HFF-Myc (cell line): ENCODE measurements at regions not wholly inside any gene's neighbourhood (a gene's known extent, or its start where the extent isn't known, plus 50 kb on each side); places are given as distances from the start of the nearest gene placed in this dataset.

Experiments used
- DNase-seq: peaks from one replicate; pipeline ENCODE4 v3.0.0-alpha.2; 2011; ENCODE audit warnings: low read depth; ENCODE audit errors: extremely low read depth
- H3K4me3 ChIP-seq: replicated peaks from 2 replicates; pipeline ENCODE4 v1.5.1; 2011; ENCODE audit warnings: low read depth, mild to moderate bottlenecking, control low read depth, low read length
- CTCF ChIP-seq: IDR thresholded peaks from 2 replicates; pipeline ENCODE4 v1.5.1; 2012; ENCODE audit warnings: mild to moderate bottlenecking, low read depth, low read length, control low read depth; ENCODE audit errors: missing control alignments

DNA sequence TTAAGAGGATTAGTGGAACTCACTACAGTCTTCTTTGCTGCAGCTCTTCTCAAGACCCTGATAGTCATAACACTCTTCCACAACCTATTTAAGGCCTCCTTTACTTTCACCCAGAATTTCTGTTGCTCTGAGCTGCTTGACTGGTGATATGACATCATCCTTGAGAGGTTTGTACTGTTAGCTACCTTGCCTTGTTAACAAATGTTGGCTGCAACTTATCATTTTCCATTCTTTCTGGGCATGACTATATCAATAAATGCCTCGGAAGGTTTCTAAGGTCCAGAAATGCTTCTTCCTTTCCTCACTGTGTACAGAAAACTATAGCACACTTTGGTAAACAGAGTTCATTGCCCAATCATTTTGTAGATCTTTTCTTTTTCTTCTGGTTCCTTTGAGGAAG, 1292.2 kb upstream of the TMPRSS15 start:
- no peak for TF ChIP-seq CTCF
- H3K4me3 ChIP-seq, result no peak overlapping the region
- DNase-seq, result no peak

- DNase-seq, result no peak
- no peak overlapping the region for H3K4me3 ChIP-seq
- TF ChIP-seq CTCF, result no peak
Measured at GRCh38 chr21:19700476-19700875, 1296.9 kb upstream of the TMPRSS15 start.

DNA sequence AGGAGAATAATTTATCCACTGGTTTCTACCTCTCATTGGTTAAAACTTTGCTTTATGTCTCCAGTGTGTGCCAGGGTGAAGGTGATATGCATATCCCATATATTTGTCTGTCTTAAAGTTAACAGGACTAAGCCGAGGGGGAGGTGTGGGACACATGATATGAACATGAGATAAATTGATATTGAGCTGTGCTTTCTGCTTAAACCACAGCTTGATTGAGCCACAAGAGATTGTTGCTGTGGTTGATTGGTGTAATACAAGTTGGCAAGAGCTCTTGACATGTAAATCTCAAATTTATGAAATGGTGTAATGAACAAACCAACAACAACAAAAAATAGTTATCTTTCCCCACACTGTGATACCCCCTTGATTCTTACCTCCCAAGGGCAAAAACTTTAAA, 1295.5 kb upstream of the NCAM2 start:
- DNase-seq, result no peak
- TF ChIP-seq CTCF, result no peak
- H3K4me3 ChIP-seq, result no peak overlapping the region

- TF ChIP-seq CTCF, result no peak
- no peak for DNase-seq
Measured at GRCh38 chr21:19704832-19705231, 1293.4 kb upstream of the NCAM2 start.

GRCh38 chr21:19712441-19712840, 1285.8 kb upstream of the NCAM2 start:
- TF ChIP-seq CTCF, result no peak
- DNase-seq, result no peak
- H3K4me3 ChIP-seq, result no peak overlapping the region

More at GRCh38 chr21:19704832-19705231, 1293.4 kb upstream of the NCAM2 start:
- no peak overlapping the region for H3K4me3 ChIP-seq

DNA sequence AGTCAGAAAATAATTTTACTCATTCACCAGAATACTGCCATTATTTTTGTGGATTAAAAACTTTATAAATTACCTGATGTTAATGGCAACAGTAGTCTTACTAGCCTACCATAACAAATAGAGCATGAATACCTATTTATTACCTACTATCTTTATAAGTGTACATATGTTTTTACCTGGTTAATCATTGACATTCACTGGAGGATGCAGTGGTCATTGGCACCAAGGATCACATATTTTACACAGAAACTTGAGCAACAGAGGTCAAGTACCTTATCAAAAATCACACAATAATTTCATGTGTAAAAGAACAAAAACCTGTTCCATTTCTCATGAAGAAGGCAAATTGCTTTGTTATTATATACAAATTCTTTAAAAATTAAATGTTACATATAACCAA, 1284.9 kb upstream of the NCAM2 start:
- H3K4me3 ChIP-seq, result no peak overlapping the region
- no peak for DNase-seq
- TF ChIP-seq CTCF, result no peak

- no peak for DNase-seq
- TF ChIP-seq CTCF, result no peak
- H3K4me3 ChIP-seq, result no peak overlapping the region
Measured at GRCh38 chr21:19724081-19724480, 1274.1 kb upstream of the NCAM2 start.
